ENCODE measurements at regions not wholly inside any gene's neighbourhood (a gene's known extent, or its start where the extent isn't known, plus 50 kb on each side); places are given as distances from the start of the nearest gene placed in this dataset.

- H4K5ac ChIP-seq (ENCODE audit: low read depth, low read length), result no peak overlapping the region
- intact Hi-C loops (cut with micrococcal nuclease), result no loop called here
- H2BK20ac ChIP-seq (ENCODE audit: low read depth, low read length), result no peak overlapping the region
- H3K56ac ChIP-seq (ENCODE audit: extremely low read depth, insufficient read depth, low read length), result no peak overlapping the region
- no peak overlapping the region for H3K27ac ChIP-seq (ENCODE audit: insufficient read depth, low read length)
- H2AK9ac ChIP-seq (replicated peaks; ENCODE audit: low read depth, low read length, poor library complexity), result no peak overlapping the region
- no peak overlapping the region for H3K4me3 ChIP-seq (ENCODE audit: insufficient read depth, low read depth, low read length)
- no peak overlapping the region for H3K4me2 ChIP-seq (ENCODE audit: low read depth, low read length)
- H3K18ac ChIP-seq (ENCODE audit: low read depth, low read length), result no peak overlapping the region
- POLR2A ChIA-PET (ENCODE audit: unreplicated experiment), result no interaction called here
- H3K79me1 ChIP-seq (ENCODE audit: low read depth in 1 of 2, low read length in 2 of 2), result no peaks in the 10 kb centered on the region
- DNase-seq, result no peak
- TF ChIP-seq USF2 (IDR thresholded peaks at IDR 0.05; ENCODE audit: low read depth, low read length) (no peak), MXI1 (IDR thresholded peaks at IDR 0.05; ENCODE audit: borderline replicate concordance, low read depth, low read length) (no peak)
- no CpG with 5 or more reads among the region's 3 CpGs for WGBS, 2 experiments (ENCODE audit: extremely low coverage in 2 of 2, insufficient read length in 1 of 2)
- no peak overlapping the region for H4K8ac ChIP-seq (ENCODE audit: low read depth in 2 of 2, low read length in 2 of 2)
- no peaks in the 10 kb centered on the region for H3K9me1 ChIP-seq (ENCODE audit: insufficient read depth, low read length)
- H3K4ac ChIP-seq (ENCODE audit: low read depth, low read length), result no peak overlapping the region
- H3K4me1 ChIP-seq (ENCODE audit: control insufficient read depth, insufficient read depth, low read length), result no peaks in the 10 kb centered on the region
- no peaks in the 10 kb centered on the region for H3K9me3 ChIP-seq (ENCODE audit: control insufficient read depth, insufficient read depth, low read length)
- dilution Hi-C loops (cut with HindIII; ENCODE audit: low sequenced_read_pairs, unreplicated experiment), result no loop called here
- no peak overlapping the region for H2BK15ac ChIP-seq (ENCODE audit: low read depth, low read length)
- BruUV-seq (replicated peaks), result no TSS peak
- H4K20me1 ChIP-seq (ENCODE audit: insufficient read depth, low read length), result no peaks in the 10 kb centered on the region
- no peak overlapping the region for H2AFZ ChIP-seq (replicated peaks; ENCODE audit: low read length, poor library complexity)
- no peak overlapping the region for H2BK5ac ChIP-seq (ENCODE audit: low read depth, low read length, poor library complexity, severe bottlenecking)
- no peak for ATAC-seq (ENCODE audit: low read depth)
- H3K14ac ChIP-seq (replicated peaks; ENCODE audit: low read depth, low read length), result no peak overlapping the region
- H4K91ac ChIP-seq (ENCODE audit: insufficient read depth, low read depth, low read length), result no peak overlapping the region
- no peaks in the 10 kb centered on the region for H3K27me3 ChIP-seq (ENCODE audit: control insufficient read depth, insufficient read depth, low read length)
- H3K23ac ChIP-seq (ENCODE audit: low read depth, low read length), result no peak overlapping the region
- CTCF ChIA-PET, result no interaction called here
- no peak overlapping the region for H2BK120ac ChIP-seq (ENCODE audit: low read depth, low read length)
- no peak overlapping the region for H3K9ac ChIP-seq (ENCODE audit: low read depth, low read length)
- no peak overlapping the region for H2AK5ac ChIP-seq (ENCODE audit: low read depth, low read length)
- in situ Hi-C loops (cut with MboI; ENCODE audit: low sequenced_read_pairs), result no loop called here
- H3K36me3 ChIP-seq (ENCODE audit: control insufficient read depth, insufficient read depth, low read length), result no peaks in the 10 kb centered on the region
Measured at GRCh38 chrX:124502599-124502998, 156.2 kb downstream of the SH2D1A start.
